IMR-90 (cell line): ENCODE measurements at regions not wholly inside any gene's neighbourhood (a gene's known extent, or its start where the extent isn't known, plus 50 kb on each side); places are given as distances from the start of the nearest gene placed in this dataset.

Experiments
- CHD1 ChIP-seq: IDR thresholded peaks from 2 replicates; pipeline ENCODE4 v1.6.1; 2012; ENCODE audit warnings: low read depth, low read length, improper control_type of control experiment
- CTCF ChIP-seq: conservative IDR thresholded peaks from 2 replicates; pipeline ENCODE4 v1.5.1; 2012; ENCODE audit warnings: mild to moderate bottlenecking, low read depth, low read length, improper control_type of control experiment
- FOS ChIP-seq: fragments of 150-350 bp; IDR thresholded peaks from 2 replicates; pipeline ENCODE4 v1.6.1; 2016; ENCODE audit warnings: low read depth, low read length
- MXI1 ChIP-seq: IDR thresholded peaks from 2 replicates; pipeline ENCODE4 v1.6.1; 2012; ENCODE audit warnings: low read depth, mild to moderate bottlenecking, low read length, moderate library complexity, borderline replicate concordance
- POLR2A ChIP-seq: IDR thresholded peaks from 2 replicates; pipeline ENCODE4 v1.6.1; 2012; ENCODE audit warnings: mild to moderate bottlenecking, low read depth, low read length
- RAD21 ChIP-seq: IDR thresholded peaks from 2 replicates; pipeline ENCODE4 v1.6.1; 2012; ENCODE audit warnings: low read length, improper control_type of control experiment
- RFX5 ChIP-seq: IDR thresholded peaks from 2 replicates; pipeline ENCODE4 v1.8.0; 2012; ENCODE audit warnings: low read depth, mild to moderate bottlenecking, low read length, moderate library complexity
- TF ChIP-seq, protein P1 (sequence below): fragments of 150-350 bp; IDR thresholded peaks from 2 replicates; pipeline ENCODE4 v1.6.1; 2017; ENCODE audit warnings: mild to moderate bottlenecking, antibody characterized with exemption, low read length, low read depth

DNA sequence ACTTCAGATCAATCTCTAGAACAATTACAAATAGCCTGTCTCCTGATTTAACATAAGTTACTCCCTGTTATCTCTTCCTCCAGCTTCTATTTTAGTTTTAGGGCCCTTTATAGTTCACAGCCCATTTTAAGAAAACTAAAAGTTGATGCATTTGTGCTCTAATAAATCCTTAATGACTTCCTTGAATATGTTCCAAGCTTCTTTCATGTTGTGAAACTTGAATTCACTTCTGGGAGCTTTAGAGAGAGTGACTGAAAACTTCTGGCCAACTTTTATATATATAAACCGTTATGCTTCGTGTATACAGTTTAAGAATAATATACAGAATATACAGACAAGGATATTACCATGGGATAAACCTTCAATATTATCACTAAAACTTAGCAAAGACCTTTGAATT is 366.8 kb downstream of the TBC1D4 start:
- no peak for TF ChIP-seq CTCF
- no peak for TF ChIP-seq RAD21
- TF ChIP-seq FOS = no peak
- TF ChIP-seq CHD1 = no peak
- TF ChIP-seq POLR2A = no peak
- TF ChIP-seq, protein P1, sequence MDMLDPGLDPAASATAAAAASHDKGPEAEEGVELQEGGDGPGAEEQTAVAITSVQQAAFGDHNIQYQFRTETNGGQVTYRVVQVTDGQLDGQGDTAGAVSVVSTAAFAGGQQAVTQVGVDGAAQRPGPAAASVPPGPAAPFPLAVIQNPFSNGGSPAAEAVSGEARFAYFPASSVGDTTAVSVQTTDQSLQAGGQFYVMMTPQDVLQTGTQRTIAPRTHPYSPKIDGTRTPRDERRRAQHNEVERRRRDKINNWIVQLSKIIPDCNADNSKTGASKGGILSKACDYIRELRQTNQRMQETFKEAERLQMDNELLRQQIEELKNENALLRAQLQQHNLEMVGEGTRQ = no peak
- TF ChIP-seq MXI1 = no peak
- no peak for TF ChIP-seq RFX5
